ENCODE measurements at regions not wholly inside any gene's neighbourhood (a gene's known extent, or its start where the extent isn't known, plus 50 kb on each side); places are given as distances from the start of the nearest gene placed in this dataset.

GRCh38 chr4:177582992-177583391 is 140.8 kb upstream of the AGA start:
- DNase-seq (ENCODE audit: low read depth, low spot score): no peak
- TF ChIP-seq CTCF (IDR thresholded peaks at IDR 0.05; ENCODE audit: low read depth, low read length): no peak
- no peak overlapping the region for H3K4me3 ChIP-seq (ENCODE audit: low read depth, low read length)
- in situ Hi-C loops (cut with HindIII; ENCODE audit: low sequenced_read_pairs): no loop called here

GRCh38 chr4:177587989-177588388 is 145.8 kb upstream of the AGA start:
- in situ Hi-C loops (cut with HindIII; ENCODE audit: low sequenced_read_pairs): no loop called here
- H3K4me3 ChIP-seq (ENCODE audit: low read depth, low read length): no peak overlapping the region
- no peak for DNase-seq (ENCODE audit: low read depth, low spot score)
- TF ChIP-seq CTCF (IDR thresholded peaks at IDR 0.05; ENCODE audit: low read depth, low read length): no peak

GRCh38 chr4:177595386-177595785 is 153.1 kb upstream of the AGA start:
- no peak for TF ChIP-seq CTCF (IDR thresholded peaks at IDR 0.05; ENCODE audit: low read depth, low read length)
- in situ Hi-C loops (cut with HindIII; ENCODE audit: low sequenced_read_pairs): no loop called here
- DNase-seq (ENCODE audit: low read depth, low spot score): no peak
- no peak overlapping the region for H3K4me3 ChIP-seq (ENCODE audit: low read depth, low read length)

GRCh38 chr4:177596035-177596434 is 153.8 kb upstream of the AGA start:
- no peak for TF ChIP-seq CTCF (IDR thresholded peaks at IDR 0.05; ENCODE audit: low read depth, low read length)
- DNase-seq (ENCODE audit: low read depth, low spot score): peak; percentile 83
- no peak overlapping the region for H3K4me3 ChIP-seq (ENCODE audit: low read depth, low read length)
- in situ Hi-C loops (cut with HindIII; ENCODE audit: low sequenced_read_pairs): no loop called here

GRCh38 chr4:177596991-177597390 is 154.8 kb upstream of the AGA start:
- no peak overlapping the region for H3K4me3 ChIP-seq (ENCODE audit: low read depth, low read length)
- in situ Hi-C loops (cut with HindIII; ENCODE audit: low sequenced_read_pairs): no loop called here
- no peak for DNase-seq (ENCODE audit: low read depth, low spot score)
- no peak for TF ChIP-seq CTCF (IDR thresholded peaks at IDR 0.05; ENCODE audit: low read depth, low read length)

GRCh38 chr4:177605252-177605651 is 163.0 kb upstream of the AGA start:
- no peak for TF ChIP-seq CTCF (IDR thresholded peaks at IDR 0.05; ENCODE audit: low read depth, low read length)
- H3K4me3 ChIP-seq (ENCODE audit: low read depth, low read length): no peak overlapping the region
- in situ Hi-C loops (cut with HindIII; ENCODE audit: low sequenced_read_pairs): no loop called here
- DNase-seq (ENCODE audit: low read depth, low spot score): no peak

- no peak for TF ChIP-seq CTCF (IDR thresholded peaks at IDR 0.05; ENCODE audit: low read depth, low read length)
- H3K4me3 ChIP-seq (ENCODE audit: low read depth, low read length): no peak overlapping the region
- DNase-seq (ENCODE audit: low read depth, low spot score): no peak
- in situ Hi-C loops (cut with HindIII; ENCODE audit: low sequenced_read_pairs): no loop called here
Observed at GRCh38 chr4:177607111-177607573, 164.9 kb upstream of the AGA start.

All from astrocyte of the spinal cord (primary cell).